Stimulated activated CD8-positive, alpha-beta memory T cell treated with anti-CD3 and anti-CD28 coated beads, Interleukin-15, amount 100 ng/mL, for 24 hours (primary cell): ENCODE measurements at regions not wholly inside any gene's neighbourhood (a gene's known extent, or its start where the extent isn't known, plus 50 kb on each side); places are given as distances from the start of the nearest gene placed in this dataset.

Experiments
- DNase-seq: peaks from one replicate; pipeline ENCODE4 v3.0.0-alpha.2; 2020; ENCODE audit warnings: low read depth

DNA sequence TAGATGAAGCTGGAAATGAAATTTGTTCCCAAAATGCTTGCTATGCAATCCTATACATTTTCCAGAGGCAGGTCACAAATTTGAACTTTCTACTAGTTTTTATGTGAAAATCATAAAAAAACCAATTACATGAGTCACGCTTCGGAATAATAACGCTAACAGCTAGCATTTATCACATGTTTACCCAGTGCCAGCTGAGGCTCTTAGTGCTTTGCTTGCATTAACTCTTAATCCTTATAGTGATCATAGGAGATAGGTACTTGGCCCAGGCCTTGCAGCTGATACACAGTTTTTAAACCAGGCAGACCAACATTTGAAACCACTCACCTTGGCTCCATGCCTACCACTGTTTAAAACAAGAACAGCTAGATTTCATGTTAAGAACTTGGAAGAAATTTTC is 131.8 kb upstream of the RAG2 start:
- no peak for DNase-seq

DNA sequence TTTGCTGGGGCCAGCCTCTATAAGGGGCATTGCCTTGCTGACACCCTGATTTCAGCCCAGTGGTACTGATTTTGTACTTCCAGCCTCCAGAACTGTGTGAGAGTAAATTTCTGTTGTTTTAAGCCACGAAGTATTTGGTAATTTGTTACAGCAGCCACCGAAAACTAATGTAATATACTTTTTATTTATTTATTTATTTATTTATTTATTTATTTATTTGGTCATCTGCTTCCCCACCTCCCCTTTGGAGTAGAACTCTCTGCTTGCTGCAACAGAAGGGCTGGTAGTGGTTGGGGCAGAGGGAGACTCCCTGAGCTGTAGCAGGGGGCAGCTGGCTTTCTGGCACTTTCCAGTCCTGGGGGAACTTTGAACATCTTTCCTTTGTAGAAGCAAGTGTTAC is 128.4 kb upstream of the RAG2 start:
- DNase-seq, result no peak

DNA sequence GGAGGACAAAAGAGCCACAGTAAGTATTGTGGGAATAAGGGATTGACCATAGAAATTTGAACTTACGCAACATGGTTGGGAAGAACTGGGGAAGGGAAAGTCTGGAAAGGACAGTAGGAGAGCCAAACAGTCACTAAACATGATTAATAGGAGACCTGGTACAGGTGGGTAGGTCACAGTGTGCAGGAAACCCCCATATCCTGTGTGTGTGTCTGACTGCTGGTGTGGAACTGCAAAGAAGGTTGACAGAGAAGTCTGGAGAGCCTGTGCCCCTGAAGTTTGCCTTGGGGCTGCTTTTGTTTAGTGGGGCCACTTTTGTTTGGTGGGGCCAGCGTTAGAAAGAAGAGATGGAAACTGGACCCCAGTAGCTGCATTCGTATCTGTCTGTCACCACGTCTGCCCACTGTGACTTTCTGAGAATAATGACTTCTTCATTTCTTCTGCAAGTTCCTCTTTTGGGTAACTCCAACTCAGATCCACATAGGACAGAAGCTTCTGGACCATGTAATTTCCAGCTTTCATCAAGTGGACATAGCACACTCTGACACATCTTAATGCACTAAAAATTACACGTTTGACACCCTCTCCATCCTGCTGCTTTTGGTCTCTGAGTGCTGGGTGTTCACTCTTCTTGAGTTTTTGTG is 126.8 kb upstream of the RAG2 start:
- DNase-seq, result no peak

DNA sequence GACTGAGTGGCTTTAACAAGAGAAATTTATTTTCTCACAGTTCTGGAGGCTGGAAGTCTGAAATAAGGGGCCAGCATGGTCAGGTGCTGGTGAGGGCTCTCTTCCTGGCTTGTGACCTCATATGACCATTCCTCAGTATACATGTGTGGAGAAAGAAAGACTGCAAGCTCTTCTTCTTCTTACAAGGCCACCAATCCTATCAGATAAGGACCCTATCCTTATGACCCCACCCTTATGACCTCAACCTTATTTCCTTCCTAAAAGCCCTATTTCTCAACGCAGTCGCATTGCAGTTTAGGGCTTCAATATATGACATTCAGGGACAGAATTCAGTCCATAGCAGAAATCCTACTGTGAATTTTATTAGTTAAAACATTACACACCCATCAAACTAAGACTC is 124.4 kb upstream of the RAG2 start:
- no peak for DNase-seq

GRCh38 chr11:36719358-36720107 is 121.5 kb upstream of the RAG2 start:
- no peak for DNase-seq

DNA sequence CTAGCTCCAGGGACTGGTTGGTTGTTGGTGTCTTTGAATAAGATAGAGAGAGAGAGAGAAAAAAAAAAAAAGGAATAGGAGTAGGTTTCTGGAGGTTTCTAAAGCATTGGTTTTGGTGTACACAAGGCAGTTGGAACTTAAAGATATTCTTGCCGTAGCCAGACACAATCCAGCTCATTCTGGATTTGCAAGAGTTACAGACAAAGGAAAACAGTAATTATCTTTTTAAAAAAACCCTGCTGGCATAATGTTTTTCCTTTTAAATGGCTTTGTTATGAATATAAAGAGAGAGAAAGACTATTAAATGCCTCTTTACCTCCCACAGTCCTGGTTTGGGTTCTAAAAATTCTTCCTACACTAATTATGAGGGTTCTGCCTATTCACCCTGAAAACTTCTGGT is 120.4 kb upstream of the RAG2 start:
- DNase-seq, result no peak

GRCh38 chr11:36713715-36714114 is 115.7 kb upstream of the RAG2 start:
- no peak for DNase-seq

GRCh38 chr11:36711104-36711825 is 113.2 kb upstream of the RAG2 start:
- DNase-seq, result no peak
